ENCODE measurements at regions not wholly inside any gene's neighbourhood (a gene's known extent, or its start where the extent isn't known, plus 50 kb on each side); places are given as distances from the start of the nearest gene placed in this dataset.
"Not testable (repeated sequence)": the region's sequence is repeated elsewhere in the genome, so short reads cannot be mapped to it uniquely, and the experiment has no call there.

DNA sequence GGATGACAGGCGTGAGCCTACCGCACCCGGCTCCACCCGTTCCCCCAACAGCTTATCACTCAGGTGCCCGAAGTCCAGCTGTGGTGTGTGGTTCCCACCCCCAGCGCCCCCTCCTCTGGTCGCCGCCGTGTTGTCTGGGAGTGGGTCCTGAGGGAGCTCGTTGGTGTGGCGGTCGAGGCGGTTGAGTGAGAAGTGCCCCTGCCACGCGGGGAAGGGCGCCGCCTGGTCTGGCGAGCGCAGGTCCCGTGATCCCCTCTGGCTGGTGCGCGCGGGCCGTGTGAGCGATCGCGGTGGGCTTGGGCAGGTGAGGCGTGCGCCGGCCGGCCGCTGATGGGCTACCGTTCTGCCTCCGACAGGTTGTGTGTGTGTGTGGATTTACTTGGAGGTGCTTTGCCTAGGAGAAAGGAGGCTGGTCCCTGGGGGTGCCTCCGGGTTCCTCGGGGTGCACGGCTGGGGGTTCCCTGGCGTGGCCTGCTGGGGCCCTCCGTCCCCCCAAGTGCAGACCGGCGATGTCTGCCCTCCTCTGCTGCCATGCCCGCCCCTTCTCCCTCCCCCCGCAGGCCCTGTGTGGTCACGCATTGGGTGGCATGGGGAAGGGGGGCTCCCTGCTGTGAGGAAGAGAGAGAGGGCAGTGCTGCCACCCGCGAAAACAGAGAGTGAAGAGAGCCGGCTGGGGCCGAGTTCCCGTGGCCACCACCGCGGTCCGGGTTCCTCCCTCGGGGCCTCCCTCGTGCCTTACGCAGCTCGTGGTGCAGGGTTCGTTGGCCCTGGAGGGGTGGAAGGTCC lies 336.0 kb upstream of the DEFB115 start:
- H3K36me3 ChIP-seq (replicated peaks in 1 of 2; ENCODE audit: insufficient read depth in 1 of 2, low read depth in 2 of 2): no peaks in the 10 kb centered on the region
- ATAC-seq: no peak
- WGBS, 2 donors: 60 to 85% methylated on average over 31 to 32 of the region's 57 CpGs
- no peaks in the 10 kb centered on the region for H3K9me3 ChIP-seq
- intact Hi-C loops (cut with DNase I): no loop called here
- H3K4me1 ChIP-seq: no peaks in the 10 kb centered on the region
- DNase-seq: no peak
- no peaks in the 10 kb centered on the region for H3K27me3 ChIP-seq
- H3K27ac ChIP-seq: no peak overlapping the region
- no peak overlapping the region for H3K4me3 ChIP-seq
- TF ChIP-seq POLR2A (IDR thresholded peaks at IDR 0.05): no peak
- TF ChIP-seq, protein P1, sequence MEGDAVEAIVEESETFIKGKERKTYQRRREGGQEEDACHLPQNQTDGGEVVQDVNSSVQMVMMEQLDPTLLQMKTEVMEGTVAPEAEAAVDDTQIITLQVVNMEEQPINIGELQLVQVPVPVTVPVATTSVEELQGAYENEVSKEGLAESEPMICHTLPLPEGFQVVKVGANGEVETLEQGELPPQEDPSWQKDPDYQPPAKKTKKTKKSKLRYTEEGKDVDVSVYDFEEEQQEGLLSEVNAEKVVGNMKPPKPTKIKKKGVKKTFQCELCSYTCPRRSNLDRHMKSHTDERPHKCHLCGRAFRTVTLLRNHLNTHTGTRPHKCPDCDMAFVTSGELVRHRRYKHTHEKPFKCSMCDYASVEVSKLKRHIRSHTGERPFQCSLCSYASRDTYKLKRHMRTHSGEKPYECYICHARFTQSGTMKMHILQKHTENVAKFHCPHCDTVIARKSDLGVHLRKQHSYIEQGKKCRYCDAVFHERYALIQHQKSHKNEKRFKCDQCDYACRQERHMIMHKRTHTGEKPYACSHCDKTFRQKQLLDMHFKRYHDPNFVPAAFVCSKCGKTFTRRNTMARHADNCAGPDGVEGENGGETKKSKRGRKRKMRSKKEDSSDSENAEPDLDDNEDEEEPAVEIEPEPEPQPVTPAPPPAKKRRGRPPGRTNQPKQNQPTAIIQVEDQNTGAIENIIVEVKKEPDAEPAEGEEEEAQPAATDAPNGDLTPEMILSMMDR (IDR thresholded peaks at IDR 0.05): no peak

DNA sequence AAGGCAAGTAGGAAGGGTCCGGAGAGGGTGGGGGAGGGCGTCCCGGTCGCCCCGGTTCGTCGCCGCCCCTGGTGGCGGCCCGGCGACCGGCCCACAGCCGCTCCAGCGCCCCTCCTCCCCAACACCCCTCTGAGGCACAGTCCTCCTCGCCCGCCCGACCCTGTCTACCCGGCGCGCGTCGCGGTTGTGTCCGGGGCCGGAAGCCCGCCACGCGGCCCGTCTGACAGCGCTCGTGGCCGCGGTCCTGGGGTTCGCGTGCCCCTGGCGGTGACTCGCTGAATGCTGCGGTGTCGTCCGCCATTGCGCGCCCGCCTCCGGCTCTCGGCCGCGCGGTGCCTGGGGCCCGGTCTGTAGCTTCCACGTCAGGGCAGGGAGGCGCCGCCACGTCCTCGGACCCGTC lies 335.3 kb upstream of the DEFB115 start:
- DNase-seq: no peak
- no peak overlapping the region for H3K27ac ChIP-seq
- no peaks in the 10 kb centered on the region for H3K36me3 ChIP-seq (replicated peaks in 1 of 2; ENCODE audit: insufficient read depth in 1 of 2, low read depth in 2 of 2)
- WGBS, 2 donors: 30 to 47% methylated on average over 40 to 48 of the region's 55 CpGs
- H3K27me3 ChIP-seq: no peaks in the 10 kb centered on the region
- no peak for ATAC-seq
- H3K4me1 ChIP-seq: no peaks in the 10 kb centered on the region
- TF ChIP-seq, protein P1 (IDR thresholded peaks at IDR 0.05): no peak
- TF ChIP-seq POLR2A (IDR thresholded peaks at IDR 0.05): no peak
- intact Hi-C loops (cut with DNase I): no loop called here
- no peak overlapping the region for H3K4me3 ChIP-seq
- no peaks in the 10 kb centered on the region for H3K9me3 ChIP-seq

DNA sequence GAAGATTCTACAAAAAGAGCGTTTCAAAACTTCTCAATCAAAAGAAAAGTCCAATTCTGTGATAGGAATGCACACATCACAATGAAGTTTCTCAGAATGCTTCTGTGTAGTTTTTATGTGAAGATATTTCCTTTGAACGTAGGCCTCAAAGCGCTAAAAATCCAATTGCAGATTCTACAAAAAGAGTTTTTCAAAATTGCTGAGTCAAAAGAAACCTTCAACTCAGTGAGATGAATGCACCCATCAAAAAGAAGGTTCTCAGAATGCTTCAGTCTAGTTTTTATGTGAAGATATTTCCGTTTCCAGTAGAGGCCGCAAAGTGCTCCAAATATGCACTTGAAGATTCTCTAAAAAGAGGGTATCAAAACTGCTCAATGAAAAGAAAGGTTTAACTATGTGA lies 319.7 kb upstream of the DEFB115 start:
- Histone ChIP-seq H3K27me3 (no peaks in the 10 kb centered on the region), H3K4me3 (no peak overlapping the region), H3K4me1 (no peaks in the 10 kb centered on the region), H3K9me3 (no peaks in the 10 kb centered on the region), H3K27ac (no peak overlapping the region), H3K36me3 (replicated peaks in 1 of 2; ENCODE audit: insufficient read depth in 1 of 2, low read depth in 2 of 2) (no peaks in the 10 kb centered on the region)
- no peak for DNase-seq
- 56 to 62% methylated on average over 5 of the region's 5 CpGs for WGBS, 2 donors
- TF ChIP-seq POLR2A (IDR thresholded peaks at IDR 0.05): no peak
- TF ChIP-seq, protein P1 (IDR thresholded peaks at IDR 0.05): no peak
- intact Hi-C loops (cut with DNase I): no loop called here
- no peak for ATAC-seq

DNA sequence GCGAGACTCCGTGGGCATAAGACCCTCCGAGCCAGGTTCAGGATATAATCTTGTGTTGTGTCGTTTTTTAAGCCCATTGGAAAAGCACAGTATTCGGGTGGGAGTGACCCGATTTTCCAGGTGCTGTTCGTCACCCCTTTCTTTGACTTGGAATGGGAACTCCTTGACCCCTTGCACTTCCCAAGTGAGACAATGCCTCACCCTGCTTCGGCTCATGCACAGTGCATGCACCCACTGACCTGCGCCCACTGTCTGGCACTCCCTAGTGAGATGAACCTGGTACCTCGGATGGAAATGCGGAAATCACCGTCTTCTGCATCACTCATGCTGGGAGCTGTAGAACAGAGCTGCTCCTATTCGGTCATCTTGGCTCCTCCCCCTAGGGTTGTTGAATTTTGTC lies 307.7 kb upstream of the DEFB115 start:
- H3K9me3 ChIP-seq: peaks cover 0 to 4% (median 0%) of the 10 kb centered on the region in 3 donors
- TF ChIP-seq POLR2A (IDR thresholded peaks at IDR 0.05): no peak
- TF ChIP-seq, protein P1 (IDR thresholded peaks at IDR 0.05): no peak
- no peak for DNase-seq
- intact Hi-C loops (cut with DNase I): no loop called here
- no peak overlapping the region for H3K4me3 ChIP-seq
- ATAC-seq: no peak
- H3K4me1 ChIP-seq: no peaks in the 10 kb centered on the region
- H3K27ac ChIP-seq: no peak overlapping the region
- no peaks in the 10 kb centered on the region for H3K36me3 ChIP-seq (replicated peaks in 1 of 2; ENCODE audit: insufficient read depth in 1 of 2, low read depth in 2 of 2)
- H3K27me3 ChIP-seq: no peaks in the 10 kb centered on the region
- 66 to 72% methylated on average over 13 of the region's 13 CpGs for WGBS, 2 donors

DNA sequence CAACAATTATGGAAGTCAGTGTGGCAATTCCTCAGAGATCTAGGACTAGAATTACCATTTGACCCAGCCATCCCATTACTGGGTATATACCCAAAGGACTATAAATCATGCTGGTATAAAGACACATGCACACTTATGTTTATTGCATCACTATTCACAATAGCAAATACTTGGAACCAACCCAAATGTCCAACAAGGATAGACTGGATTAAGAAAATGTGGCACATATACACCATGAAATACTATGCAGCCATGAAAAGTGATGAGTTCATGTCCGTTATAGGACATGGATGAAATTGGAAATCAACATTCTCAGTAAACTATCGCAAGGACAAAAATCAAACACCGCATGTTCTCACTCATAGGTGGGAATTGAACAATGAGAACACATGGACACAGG lies 306.4 kb upstream of the DEFB115 start:
- H3K27ac ChIP-seq; H3K9me3 ChIP-seq; intact Hi-C loops (cut with DNase I); ATAC-seq; H3K36me3 ChIP-seq (replicated peaks in 1 of 2; ENCODE audit: insufficient read depth in 1 of 2, low read depth in 2 of 2); H3K27me3 ChIP-seq; H3K4me1 ChIP-seq; DNase-seq; H3K4me3 ChIP-seq: not testable (repeated sequence)
- 75 to 76% methylated on average over 3 of the region's 3 CpGs for WGBS, 2 donors

DNA sequence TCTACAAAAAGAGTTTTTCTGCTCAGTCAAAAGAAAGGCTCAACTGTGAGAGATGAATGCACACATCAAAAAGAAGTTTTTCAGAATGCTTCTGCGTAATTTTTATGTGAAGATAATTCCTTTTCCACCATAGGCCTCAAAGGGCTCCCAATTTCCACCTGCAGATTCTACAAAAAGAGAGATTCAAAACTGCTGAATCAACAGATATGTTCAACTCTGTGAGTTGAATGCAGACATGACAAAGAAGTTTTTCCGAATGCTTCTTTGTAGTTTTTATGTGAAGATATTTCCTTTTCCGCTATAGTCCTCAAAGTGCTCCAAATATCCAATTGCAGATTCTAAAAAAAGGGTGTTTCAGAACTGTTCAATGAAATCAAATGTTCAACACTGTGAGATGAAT lies 300.8 kb upstream of the DEFB115 start:
- H3K9me3 ChIP-seq; DNase-seq; H3K27me3 ChIP-seq; H3K27ac ChIP-seq; ATAC-seq; intact Hi-C loops (cut with DNase I); H3K4me3 ChIP-seq; H3K36me3 ChIP-seq (replicated peaks in 1 of 2; ENCODE audit: insufficient read depth in 1 of 2, low read depth in 2 of 2); H3K4me1 ChIP-seq: not testable (repeated sequence)
- 35 to 59% methylated on average over 3 of the region's 3 CpGs for WGBS, 2 donors

DNA sequence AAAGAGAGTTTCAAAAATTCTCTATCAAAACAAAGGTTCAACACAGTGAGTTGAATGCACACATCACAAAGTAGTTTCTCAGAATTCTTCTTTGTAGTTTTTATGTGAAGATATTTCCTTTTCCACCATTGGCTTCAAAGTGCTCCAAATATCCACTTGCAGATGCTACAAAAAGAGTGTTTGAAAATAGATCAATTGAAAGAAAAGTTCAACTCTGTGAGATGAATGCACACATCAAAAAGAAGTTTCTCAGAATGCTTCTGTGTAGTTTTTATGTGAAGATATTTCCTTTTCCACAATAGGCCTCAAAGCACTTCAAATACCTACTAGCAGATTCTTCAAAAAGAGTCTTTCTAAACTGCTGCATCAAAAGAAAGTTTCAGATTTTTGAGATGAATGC lies 298.3 kb upstream of the DEFB115 start:
- H3K36me3 ChIP-seq (replicated peaks in 1 of 2; ENCODE audit: insufficient read depth in 1 of 2, low read depth in 2 of 2); H3K4me1 ChIP-seq; ATAC-seq; DNase-seq; intact Hi-C loops (cut with DNase I); H3K27ac ChIP-seq; H3K27me3 ChIP-seq; H3K9me3 ChIP-seq; H3K4me3 ChIP-seq: not testable (repeated sequence)
